HG03045 (cell line): ENCODE measurements at regions not wholly inside any gene's neighbourhood (a gene's known extent, or its start where the extent isn't known, plus 50 kb on each side); places are given as distances from the start of the nearest gene placed in this dataset.
"Not testable (repeated sequence)": the region's sequence is repeated elsewhere in the genome, so short reads cannot be mapped to it uniquely, and the experiment has no call there.

Source experiments
- ATAC-seq: cut with Tn5 transposase; IDR thresholded peaks from one replicate; pipeline ENCODE4 v1.9.1; 2021; ENCODE audit warnings: mild to moderate bottlenecking, moderate library complexity; ENCODE audit not compliant: unreplicated experiment

GRCh38 chr6:91063362-91063761, 476.5 kb upstream of the MAP3K7 start:
- ATAC-seq, result no peak

- no peak for ATAC-seq
Measured at GRCh38 chr6:91057689-91058088, 470.8 kb upstream of the MAP3K7 start.

GRCh38 chr6:91055959-91056358, 469.1 kb upstream of the MAP3K7 start:
- ATAC-seq, result no peak

GRCh38 chr6:91052473-91053450, 465.9 kb upstream of the MAP3K7 start:
- not testable (repeated sequence) for ATAC-seq

- no peak for ATAC-seq
Measured at GRCh38 chr6:91045161-91045560, 458.3 kb upstream of the MAP3K7 start.

- ATAC-seq, result no peak
Measured at GRCh38 chr6:91043751-91044150, 456.9 kb upstream of the MAP3K7 start.

- no peak for ATAC-seq
Measured at GRCh38 chr6:91042656-91043055, 455.8 kb upstream of the MAP3K7 start.

- ATAC-seq, result no peak
Measured at GRCh38 chr6:91033964-91034363, 447.1 kb upstream of the MAP3K7 start.

GRCh38 chr6:91031581-91031980, 444.7 kb upstream of the MAP3K7 start:
- no peak for ATAC-seq

GRCh38 chr6:91029211-91029610, 442.3 kb upstream of the MAP3K7 start:
- no peak for ATAC-seq

GRCh38 chr6:91023529-91023928, 436.7 kb upstream of the MAP3K7 start:
- ATAC-seq, result no peak

GRCh38 chr6:91020744-91021143, 433.9 kb upstream of the MAP3K7 start:
- no peak for ATAC-seq

- no peak for ATAC-seq
Measured at GRCh38 chr6:91018586-91018985, 431.7 kb upstream of the MAP3K7 start.

- ATAC-seq, result no peak
Measured at GRCh38 chr6:91013511-91013910, 426.6 kb upstream of the MAP3K7 start.

- ATAC-seq, result no peak
Measured at GRCh38 chr6:90997076-90997475, 410.2 kb upstream of the MAP3K7 start.

- no peak for ATAC-seq
Measured at GRCh38 chr6:90993770-90994169, 406.9 kb upstream of the MAP3K7 start.

- ATAC-seq, result no peak
Measured at GRCh38 chr6:90989763-90990162, 402.9 kb upstream of the MAP3K7 start.

- ATAC-seq, result no peak
Measured at GRCh38 chr6:90984066-90984465, 397.2 kb upstream of the MAP3K7 start.

- no peak for ATAC-seq
Measured at GRCh38 chr6:90983462-90983861, 396.6 kb upstream of the MAP3K7 start.

- ATAC-seq, result no peak
Measured at GRCh38 chr6:90982581-90982980, 395.7 kb upstream of the MAP3K7 start.

GRCh38 chr6:90982051-90982450, 395.2 kb upstream of the MAP3K7 start:
- ATAC-seq, result no peak

GRCh38 chr6:90978046-90978445, 391.2 kb upstream of the MAP3K7 start:
- ATAC-seq, result no peak

GRCh38 chr6:90977513-90977912, 390.6 kb upstream of the MAP3K7 start:
- ATAC-seq, result no peak
